Immature natural killer cell (primary cell): ENCODE measurements at regions not wholly inside any gene's neighbourhood (a gene's known extent, or its start where the extent isn't known, plus 50 kb on each side); places are given as distances from the start of the nearest gene placed in this dataset.
"Not testable (repeated sequence)": the region's sequence is repeated elsewhere in the genome, so short reads cannot be mapped to it uniquely, and the experiment has no call there.

ENCODE experiments used
- DNase-seq, 3 donors: peaks; one replicate each; pipeline ENCODE4 v3.0.0; 2022; ENCODE audit warnings: mixed read lengths in 1 of 3
- H3K27ac Mint-ChIP-seq, 6 donors: one replicate each; pipeline ENCODE4 v1.8.0; 2020; ENCODE audit warnings: mixed read lengths in 6 of 6, mild to moderate bottlenecking in 5 of 6, inconsistent platforms in 4 of 6, moderate library complexity in 3 of 6
- H3K27me3 Mint-ChIP-seq, 3 donors: one replicate each; pipeline ENCODE4 v1.8.0; 2020 to 2021; ENCODE audit warnings: low read depth in 3 of 3, mild to moderate bottlenecking in 3 of 3, mixed read lengths in 3 of 3, moderate library complexity in 3 of 3, inconsistent platforms in 1 of 3
- H3K36me3 Mint-ChIP-seq, 3 donors: one replicate each; pipeline ENCODE4 v1.8.0; 2020; ENCODE audit warnings: mixed read lengths in 3 of 3, inconsistent platforms in 2 of 3, mild to moderate bottlenecking in 2 of 3
- H3K4me1 Mint-ChIP-seq, 2 donors: one replicate each; pipeline ENCODE4 v1.8.0; 2020; ENCODE audit warnings: inconsistent platforms in 2 of 2, mild to moderate bottlenecking in 2 of 2, mixed read lengths in 2 of 2, moderate library complexity in 1 of 2
- H3K4me3 Mint-ChIP-seq, 5 donors: one replicate each; pipeline ENCODE4 v1.8.0; 2020; ENCODE audit warnings: mild to moderate bottlenecking in 5 of 5, mixed read lengths in 5 of 5, inconsistent platforms in 3 of 5, moderate library complexity in 3 of 5
- H3K9me3 Mint-ChIP-seq, 6 donors: one replicate each; pipeline ENCODE4 v1.8.0; 2020; ENCODE audit warnings: mild to moderate bottlenecking in 6 of 6, mixed read lengths in 6 of 6, inconsistent platforms in 4 of 6, moderate library complexity in 3 of 6

DNA sequence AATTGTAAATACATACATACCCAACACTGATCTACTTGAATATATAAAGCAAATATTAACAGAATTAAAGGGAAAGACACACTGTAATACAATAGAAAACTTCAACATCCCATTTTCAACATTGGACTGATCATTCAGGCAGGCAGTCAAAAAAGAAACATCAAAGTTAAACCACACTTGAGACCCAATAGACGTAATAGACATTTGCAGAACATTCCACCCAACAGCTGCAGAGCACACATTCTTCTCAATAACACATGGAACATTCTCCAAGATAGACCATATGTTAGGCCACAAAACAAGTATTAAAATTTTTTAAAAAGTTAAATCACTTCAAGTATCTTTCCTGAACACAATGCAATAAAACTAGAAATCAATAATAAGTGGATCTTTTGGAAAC lies 698.2 kb downstream of the COL12A1 start:
- no peak overlapping the region for H3K27ac Mint-ChIP-seq
- H3K4me1 Mint-ChIP-seq: no peaks in the 10 kb centered on the region
- H3K27me3 Mint-ChIP-seq: peaks cover 0 to 2% (median 0%) of the 10 kb centered on the region in 3 donors
- H3K4me3 Mint-ChIP-seq: no peak overlapping the region
- DNase-seq: no peak
- peaks cover 27 to 67% (median 41%) of the 10 kb centered on the region in 6 donors for H3K9me3 Mint-ChIP-seq
- peaks cover 0 to 9% (median 4%) of the 10 kb centered on the region in 3 donors for H3K36me3 Mint-ChIP-seq

DNA sequence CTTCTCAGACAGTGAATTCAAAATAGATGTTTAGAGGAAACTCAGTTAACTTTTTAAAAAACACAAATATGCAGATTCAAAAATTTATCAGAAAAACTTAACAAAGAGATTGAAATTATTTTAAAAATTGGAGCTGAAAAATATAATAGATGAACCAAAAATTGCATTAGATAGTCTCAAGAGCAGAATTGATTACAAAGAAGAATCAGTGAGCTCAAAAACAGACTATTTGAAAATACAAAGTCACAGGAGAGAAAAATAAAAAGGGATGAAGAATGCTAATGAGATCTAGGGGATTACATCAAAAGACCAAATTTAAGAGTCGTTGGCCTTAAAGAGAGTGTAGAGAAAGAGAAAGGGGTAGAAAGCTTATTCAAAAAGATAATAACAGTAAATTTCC lies 700.5 kb downstream of the COL12A1 start:
- H3K4me3 Mint-ChIP-seq: no peak overlapping the region
- H3K36me3 Mint-ChIP-seq: peaks cover 0 to 6% (median 4%) of the 10 kb centered on the region in 3 donors
- no peak for DNase-seq
- H3K9me3 Mint-ChIP-seq: peaks cover 24 to 81% (median 41%) of the 10 kb centered on the region in 6 donors
- H3K27me3 Mint-ChIP-seq: peaks cover 0 to 2% (median 0%) of the 10 kb centered on the region in 3 donors
- H3K27ac Mint-ChIP-seq: no peak overlapping the region
- H3K4me1 Mint-ChIP-seq: no peaks in the 10 kb centered on the region

DNA sequence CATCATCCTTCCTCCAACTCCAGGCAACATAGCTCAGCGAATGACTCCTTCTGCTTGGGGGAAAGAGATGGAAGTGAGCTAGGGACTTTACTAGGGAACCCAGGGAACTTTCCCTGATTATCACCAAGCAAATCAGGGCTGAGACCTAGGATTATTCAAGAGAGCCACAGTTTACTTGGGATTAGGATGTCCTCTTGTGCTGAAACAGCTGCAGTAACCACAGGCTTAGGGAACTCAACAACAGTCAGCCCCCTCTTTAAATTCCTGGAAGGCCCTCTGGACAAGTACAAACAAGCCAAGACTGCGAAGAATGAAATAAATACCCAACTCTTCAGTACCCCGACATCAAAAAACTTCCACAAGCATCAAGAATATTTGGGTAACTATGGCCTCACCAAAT lies 700.9 kb downstream of the COL12A1 start:
- Mint-ChIP-seq H3K27ac (no peak overlapping the region), H3K36me3 (peaks cover 0 to 4% (median 4%) of the 10 kb centered on the region in 3 donors), H3K4me1 (no peaks in the 10 kb centered on the region), H3K4me3 (no peak overlapping the region), H3K27me3 (no peaks in the 10 kb centered on the region), H3K9me3 (peaks cover 21 to 77% (median 37%) of the 10 kb centered on the region in 6 donors)
- DNase-seq: no peak

DNA sequence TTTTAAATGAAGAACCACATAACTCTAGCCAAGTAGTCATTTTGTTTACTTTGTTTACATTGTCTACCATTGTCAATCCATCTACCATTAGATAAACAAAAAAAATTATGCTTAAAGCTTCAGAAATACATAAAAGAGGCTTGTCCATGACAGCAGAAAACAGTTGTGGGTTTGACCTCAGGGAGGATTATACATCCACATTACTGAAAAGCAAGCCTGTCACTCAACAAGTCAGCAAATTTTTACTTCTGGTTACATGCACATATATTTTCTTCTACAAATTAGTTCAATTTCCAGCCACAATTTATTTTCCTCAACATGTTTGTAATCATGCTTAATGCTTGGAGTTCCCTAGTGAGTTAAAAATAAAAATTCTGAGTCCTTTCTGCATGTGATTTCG lies 713.3 kb downstream of the COL12A1 start:
- Mint-ChIP-seq H3K27ac (no peak overlapping the region), H3K9me3 (peaks cover 8 to 23% (median 11%) of the 10 kb centered on the region in 6 donors), H3K36me3 (peaks cover 0 to 5% (median 0%) of the 10 kb centered on the region in 3 donors), H3K4me3 (no peak overlapping the region), H3K27me3 (no peaks in the 10 kb centered on the region), H3K4me1 (no peaks in the 10 kb centered on the region)
- no peak for DNase-seq

DNA sequence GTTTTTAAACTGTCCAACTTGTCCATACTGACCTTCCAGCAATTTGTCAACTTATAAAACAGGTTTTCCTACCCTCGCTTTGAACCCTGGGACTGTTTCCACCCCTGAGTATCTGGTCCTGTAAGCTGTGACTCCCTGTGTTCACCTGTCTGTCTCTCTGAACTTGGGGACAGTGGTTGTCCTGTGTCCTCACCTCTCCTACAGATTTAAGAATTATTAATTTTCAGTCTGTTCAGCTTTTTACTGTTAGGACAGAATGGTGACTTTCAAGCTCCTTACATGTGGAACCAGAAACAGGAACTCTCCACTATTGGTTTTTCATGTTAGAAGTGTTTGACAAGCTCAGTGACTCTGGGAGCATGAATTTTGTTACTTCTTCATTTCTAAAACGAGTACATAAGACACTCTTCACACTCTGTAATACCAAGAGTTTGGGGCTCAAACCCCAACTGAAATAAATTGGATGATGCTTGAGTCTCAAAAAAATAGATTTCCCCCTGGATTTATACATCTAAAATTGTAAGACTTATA lies 713.9 kb downstream of the COL12A1 start:
- Mint-ChIP-seq H3K9me3 (peaks cover 8 to 19% (median 11%) of the 10 kb centered on the region in 6 donors), H3K27me3 (no peaks in the 10 kb centered on the region), H3K36me3 (peaks cover 0 to 5% (median 0%) of the 10 kb centered on the region in 3 donors), H3K27ac (no peak overlapping the region), H3K4me1 (no peaks in the 10 kb centered on the region), H3K4me3 (no peak overlapping the region)
- DNase-seq: no peak

DNA sequence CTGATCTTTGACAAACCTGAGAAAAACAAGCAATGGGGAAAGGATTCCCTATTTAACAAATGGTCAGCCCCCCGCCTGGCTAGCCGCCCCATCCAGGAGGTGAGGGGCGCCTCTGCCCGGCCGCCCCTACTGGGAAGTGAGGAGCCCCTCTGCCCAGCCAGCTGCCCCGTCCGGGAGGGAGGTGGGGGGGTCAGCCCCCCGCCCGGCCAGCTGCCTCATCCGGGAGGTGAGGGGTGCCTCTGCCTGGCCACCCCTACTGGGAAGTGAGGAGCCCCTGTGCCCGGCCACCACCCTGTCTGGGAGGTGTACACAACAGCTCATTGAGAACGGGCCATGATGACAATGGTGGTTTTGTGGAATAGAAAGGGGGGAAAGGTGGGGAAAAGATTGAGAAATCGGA lies 717.1 kb downstream of the COL12A1 start:
- not testable (repeated sequence) for DNase-seq, H3K4me1 Mint-ChIP-seq, H3K4me3 Mint-ChIP-seq, H3K27ac Mint-ChIP-seq, H3K36me3 Mint-ChIP-seq, H3K27me3 Mint-ChIP-seq
- peaks cover 16 to 34% (median 23%) of the 10 kb centered on the region in 6 donors for H3K9me3 Mint-ChIP-seq

DNA sequence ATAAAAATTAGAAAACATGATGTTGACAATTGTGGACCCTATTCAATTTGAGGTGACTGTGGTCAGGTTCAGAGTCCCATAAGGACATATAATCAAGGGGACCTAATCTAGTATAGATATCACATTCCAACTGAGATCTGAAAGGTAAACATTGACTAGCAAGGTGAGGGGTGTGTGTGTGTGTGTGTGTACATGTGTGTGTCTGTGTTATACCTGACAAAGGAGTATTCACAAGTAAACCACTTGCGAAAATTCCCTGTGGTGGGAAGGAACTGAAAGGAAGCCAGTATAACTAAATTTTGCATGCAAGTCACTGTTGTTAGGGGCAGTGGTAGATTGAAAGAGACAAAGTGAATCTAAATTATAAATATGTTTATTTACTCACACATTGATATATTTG lies 723.7 kb downstream of the COL12A1 start:
- Mint-ChIP-seq H3K27ac (no peak overlapping the region), H3K36me3 (no peaks in the 10 kb centered on the region), H3K4me1 (no peaks in the 10 kb centered on the region), H3K27me3 (peaks cover 0 to 4% (median 0%) of the 10 kb centered on the region in 3 donors), H3K4me3 (no peak overlapping the region), H3K9me3 (peaks cover 13 to 27% (median 25%) of the 10 kb centered on the region in 6 donors)
- no peak for DNase-seq

DNA sequence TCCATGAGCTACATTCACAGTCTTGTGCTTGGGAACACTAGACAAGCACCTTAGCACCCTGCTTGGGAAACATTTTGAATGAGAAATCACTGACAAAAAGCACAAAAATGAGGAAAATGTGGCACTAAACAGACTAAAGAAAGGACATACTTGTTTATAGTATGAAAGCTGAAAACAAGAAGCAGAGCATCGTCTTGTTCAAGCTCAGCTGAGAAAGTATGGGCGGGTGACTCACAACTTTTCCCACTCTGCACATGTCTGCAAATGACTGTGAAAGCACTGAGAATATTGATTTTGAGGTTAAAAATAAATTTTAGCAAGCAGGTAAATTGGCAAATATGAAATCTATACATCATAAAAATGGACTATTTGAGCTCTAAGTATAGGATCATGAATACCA lies 725.3 kb downstream of the COL12A1 start:
- H3K27me3 Mint-ChIP-seq: peaks cover 0 to 2% (median under 1%) of the 10 kb centered on the region in 3 donors
- H3K9me3 Mint-ChIP-seq: peaks cover 5 to 22% (median 19%) of the 10 kb centered on the region in 6 donors
- no peaks in the 10 kb centered on the region for H3K4me1 Mint-ChIP-seq
- H3K27ac Mint-ChIP-seq: no peak overlapping the region
- no peaks in the 10 kb centered on the region for H3K36me3 Mint-ChIP-seq
- DNase-seq: no peak
- no peak overlapping the region for H3K4me3 Mint-ChIP-seq

DNA sequence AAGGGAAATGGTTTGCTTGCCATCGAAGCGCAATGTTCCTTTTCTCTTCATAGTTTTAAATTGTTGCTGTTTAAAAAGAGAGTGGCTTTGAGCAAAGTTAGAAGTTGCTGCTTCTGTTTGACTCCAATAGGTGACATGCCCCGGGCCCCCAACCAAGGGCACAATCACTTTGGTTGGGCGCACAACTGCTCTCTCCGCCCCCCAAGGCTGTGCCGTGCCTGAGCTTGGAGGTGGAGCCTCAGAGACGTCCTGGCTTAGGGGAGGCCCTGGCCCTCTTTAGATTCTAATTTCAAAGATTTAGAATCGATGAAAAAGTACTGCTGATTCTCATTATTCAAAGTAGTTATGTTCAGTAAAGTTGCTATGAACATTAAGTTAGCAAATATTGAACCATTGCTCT lies 725.9 kb downstream of the COL12A1 start:
- Mint-ChIP-seq H3K27ac (no peak overlapping the region), H3K4me3 (no peak overlapping the region), H3K4me1 (no peaks in the 10 kb centered on the region), H3K9me3 (peaks cover 9 to 23% (median 19%) of the 10 kb centered on the region in 6 donors), H3K27me3 (peaks cover 0 to 2% (median 1%) of the 10 kb centered on the region in 3 donors), H3K36me3 (no peaks in the 10 kb centered on the region)
- no peak for DNase-seq

DNA sequence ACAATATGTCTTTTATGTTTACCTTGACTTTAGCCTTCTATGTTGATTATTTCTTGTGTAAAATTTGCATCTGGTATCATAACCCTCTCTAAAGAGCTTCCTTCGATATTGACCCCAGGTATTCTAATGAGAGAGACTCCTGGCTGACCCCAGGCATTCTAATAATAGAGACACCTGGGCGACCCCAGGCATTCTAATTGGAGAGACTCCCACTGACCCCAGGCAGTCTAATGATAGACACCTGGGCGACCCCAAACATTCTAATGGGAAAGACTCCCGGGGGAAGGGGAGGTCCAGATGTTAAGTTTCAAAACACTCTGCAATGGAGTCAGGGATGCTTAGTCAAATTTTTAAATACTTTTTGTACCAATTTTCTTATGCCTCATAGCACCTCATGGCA lies 726.4 kb downstream of the COL12A1 start:
- H3K4me3 Mint-ChIP-seq: no peak overlapping the region
- no peaks in the 10 kb centered on the region for H3K4me1 Mint-ChIP-seq
- H3K27ac Mint-ChIP-seq: no peak overlapping the region
- no peak for DNase-seq
- H3K36me3 Mint-ChIP-seq: no peaks in the 10 kb centered on the region
- peaks cover 0 to 2% (median 1%) of the 10 kb centered on the region in 3 donors for H3K27me3 Mint-ChIP-seq
- peaks cover 9 to 23% (median 17%) of the 10 kb centered on the region in 6 donors for H3K9me3 Mint-ChIP-seq

DNA sequence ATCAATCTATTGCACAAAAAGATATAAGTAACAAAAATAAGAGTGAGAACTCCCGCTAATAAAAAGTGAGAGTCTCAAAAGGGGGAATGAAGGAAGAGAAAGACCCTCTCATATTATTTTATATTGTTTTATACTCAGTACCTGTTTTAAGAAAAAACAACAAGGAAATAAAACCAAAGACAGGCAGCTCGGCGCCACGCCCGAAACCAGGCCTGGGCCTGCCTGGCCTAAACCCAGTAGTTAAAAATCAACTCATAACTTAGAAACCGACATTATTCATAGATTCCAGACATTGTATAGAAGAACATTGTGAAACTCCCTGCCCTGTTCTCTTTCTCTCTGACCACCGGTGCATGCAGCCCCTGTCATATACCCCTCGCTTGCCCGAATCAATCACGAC lies 731.8 kb downstream of the COL12A1 start:
- not testable (repeated sequence) for H3K4me3 Mint-ChIP-seq, H3K27me3 Mint-ChIP-seq, H3K4me1 Mint-ChIP-seq, H3K36me3 Mint-ChIP-seq, DNase-seq, H3K27ac Mint-ChIP-seq
- H3K9me3 Mint-ChIP-seq: peaks cover 3 to 18% (median 10%) of the 10 kb centered on the region in 6 donors

DNA sequence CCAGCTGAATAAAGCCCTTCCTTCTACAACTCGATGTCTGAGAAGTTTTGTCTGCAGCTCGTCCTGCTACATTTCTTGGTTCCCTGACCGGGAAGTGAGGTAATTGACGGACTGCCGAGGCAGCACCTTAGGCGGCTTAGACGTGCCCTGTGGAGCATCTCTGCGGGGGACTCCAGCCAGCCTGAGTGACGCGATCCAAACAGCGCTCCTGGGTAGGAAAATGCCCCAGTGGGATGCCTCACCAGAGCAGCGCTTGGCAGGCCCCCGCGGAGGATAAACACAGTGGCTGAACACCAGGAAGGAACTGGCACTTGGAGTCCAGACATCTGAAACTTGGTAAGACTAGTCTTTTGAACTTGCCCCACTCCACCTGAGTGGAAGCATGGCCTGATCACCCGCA lies 737.3 kb downstream of the COL12A1 start:
- peaks cover 12 to 50% (median 23%) of the 10 kb centered on the region in 6 donors for H3K9me3 Mint-ChIP-seq
- not testable (repeated sequence) for H3K27ac Mint-ChIP-seq, DNase-seq, H3K36me3 Mint-ChIP-seq, H3K4me3 Mint-ChIP-seq, H3K27me3 Mint-ChIP-seq, H3K4me1 Mint-ChIP-seq

DNA sequence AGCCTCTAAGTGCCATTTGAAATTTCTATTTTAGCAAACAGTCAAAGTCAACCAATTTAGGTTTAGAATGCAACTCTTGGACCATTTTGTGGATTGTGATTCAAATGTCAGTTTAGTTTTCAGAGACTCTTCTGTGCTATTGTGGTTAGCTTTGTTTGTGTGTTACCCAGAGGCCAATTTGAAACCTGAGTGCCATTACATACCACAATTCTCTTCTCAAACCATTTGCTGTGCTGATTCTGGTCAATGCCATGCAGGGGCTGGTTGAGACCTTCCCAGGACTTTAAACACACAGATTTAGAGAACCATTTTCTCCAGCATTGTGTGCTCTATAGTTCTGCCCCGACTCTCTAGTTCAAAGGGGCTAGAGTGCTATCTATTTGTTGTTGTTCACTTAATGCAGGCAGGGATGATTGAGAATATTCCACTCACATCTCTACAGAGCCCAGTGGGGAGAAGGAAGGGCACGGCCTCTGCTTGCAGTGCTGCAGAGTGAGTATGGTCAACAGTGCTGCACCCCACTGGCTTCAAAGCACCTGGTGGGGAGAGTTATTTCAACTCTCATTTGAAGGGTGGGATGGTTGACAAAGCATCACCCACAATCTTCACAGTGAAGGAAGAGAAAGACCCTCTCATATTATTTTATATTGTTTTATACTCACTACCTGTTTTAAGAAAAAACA lies 738.2 kb downstream of the COL12A1 start:
- no peak overlapping the region for H3K27ac Mint-ChIP-seq
- peaks cover 0 to 3% (median 0%) of the 10 kb centered on the region in 3 donors for H3K36me3 Mint-ChIP-seq
- no peak for DNase-seq
- H3K27me3 Mint-ChIP-seq: peaks cover 0 to 5% (median 3%) of the 10 kb centered on the region in 3 donors
- no peak overlapping the region for H3K4me3 Mint-ChIP-seq
- H3K4me1 Mint-ChIP-seq: no peaks in the 10 kb centered on the region
- peaks cover 12 to 50% (median 23%) of the 10 kb centered on the region in 6 donors for H3K9me3 Mint-ChIP-seq

DNA sequence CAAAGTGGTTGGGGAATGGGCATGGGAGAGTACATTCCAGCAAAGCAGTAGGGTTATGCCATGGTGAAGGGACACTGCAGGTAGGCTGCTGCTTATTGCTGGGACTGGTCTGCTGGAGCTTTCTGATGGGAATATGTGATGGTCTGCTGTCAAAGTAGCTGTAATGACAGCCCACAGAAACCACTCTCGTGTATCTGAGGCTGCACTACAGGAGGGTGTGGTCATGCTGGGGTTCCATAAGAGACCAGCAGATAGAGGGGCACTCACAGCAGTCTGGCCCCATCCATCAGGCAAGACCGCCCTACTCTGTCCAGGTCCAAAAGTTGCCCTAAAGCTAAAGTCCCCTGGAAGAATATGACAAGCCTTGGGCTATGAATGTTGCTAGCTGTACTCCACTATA lies 739.3 kb downstream of the COL12A1 start:
- Mint-ChIP-seq H3K9me3 (peaks cover 15 to 50% (median 25%) of the 10 kb centered on the region in 6 donors), H3K4me3 (no peak overlapping the region), H3K4me1 (no peaks in the 10 kb centered on the region), H3K27ac (no peak overlapping the region), H3K36me3 (peaks cover 0 to 3% (median 0%) of the 10 kb centered on the region in 3 donors), H3K27me3 (peaks cover 0 to 6% (median 3%) of the 10 kb centered on the region in 3 donors)
- DNase-seq: no peak
